GM18508 (cell line): ENCODE measurements at regions not wholly inside any gene's neighbourhood (a gene's known extent, or its start where the extent isn't known, plus 50 kb on each side); places are given as distances from the start of the nearest gene placed in this dataset.

Experiments used
- ATAC-seq: cut with Tn5 transposase; IDR thresholded peaks from one replicate; pipeline ENCODE4 v1.9.1; 2021; ENCODE audit warnings: moderate number of reproducible peaks; ENCODE audit not compliant: insufficient read depth, unreplicated experiment

DNA sequence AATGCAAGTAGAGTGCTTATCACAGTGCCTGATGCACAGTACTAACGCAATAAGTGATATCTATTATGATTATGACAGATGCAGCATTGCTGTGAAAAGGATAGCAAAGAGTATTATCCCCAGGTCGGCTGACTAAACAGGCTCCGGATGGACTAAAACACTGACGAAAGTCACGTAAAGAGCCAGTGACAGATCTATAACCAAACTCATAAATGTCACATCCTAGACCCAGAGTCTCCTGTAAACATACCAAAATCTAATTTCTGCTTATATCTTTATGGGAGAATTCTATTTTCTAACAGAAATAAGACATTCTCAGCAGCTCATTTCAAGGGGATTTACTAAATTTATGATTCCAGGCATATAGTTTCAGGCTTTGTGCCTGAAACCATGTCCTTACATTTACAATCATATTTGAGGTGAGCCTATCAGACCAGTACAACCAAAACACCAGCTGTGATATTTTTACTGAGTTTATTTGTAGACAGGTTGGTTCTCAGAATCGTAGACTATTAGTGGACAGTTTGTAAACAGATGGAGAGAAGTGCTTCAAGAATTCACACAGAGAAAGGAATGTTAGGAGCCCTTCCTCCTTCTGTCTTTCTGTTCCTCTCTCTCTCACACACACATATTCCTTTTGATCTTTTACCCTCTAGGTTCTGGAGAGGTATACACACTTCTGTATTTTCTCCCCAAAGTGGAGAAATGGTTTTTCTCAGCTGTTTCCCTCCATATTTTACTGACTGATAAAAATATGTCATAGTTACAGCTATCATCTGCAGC is 52.4 kb upstream of the WDR26 start:
- ATAC-seq = no peak

GRCh38 chr1:224488806-224489499 is 54.4 kb upstream of the WDR26 start:
- ATAC-seq = no peak

- no peak for ATAC-seq
Observed at GRCh38 chr1:224489534-224490365, 55.2 kb upstream of the WDR26 start.

DNA sequence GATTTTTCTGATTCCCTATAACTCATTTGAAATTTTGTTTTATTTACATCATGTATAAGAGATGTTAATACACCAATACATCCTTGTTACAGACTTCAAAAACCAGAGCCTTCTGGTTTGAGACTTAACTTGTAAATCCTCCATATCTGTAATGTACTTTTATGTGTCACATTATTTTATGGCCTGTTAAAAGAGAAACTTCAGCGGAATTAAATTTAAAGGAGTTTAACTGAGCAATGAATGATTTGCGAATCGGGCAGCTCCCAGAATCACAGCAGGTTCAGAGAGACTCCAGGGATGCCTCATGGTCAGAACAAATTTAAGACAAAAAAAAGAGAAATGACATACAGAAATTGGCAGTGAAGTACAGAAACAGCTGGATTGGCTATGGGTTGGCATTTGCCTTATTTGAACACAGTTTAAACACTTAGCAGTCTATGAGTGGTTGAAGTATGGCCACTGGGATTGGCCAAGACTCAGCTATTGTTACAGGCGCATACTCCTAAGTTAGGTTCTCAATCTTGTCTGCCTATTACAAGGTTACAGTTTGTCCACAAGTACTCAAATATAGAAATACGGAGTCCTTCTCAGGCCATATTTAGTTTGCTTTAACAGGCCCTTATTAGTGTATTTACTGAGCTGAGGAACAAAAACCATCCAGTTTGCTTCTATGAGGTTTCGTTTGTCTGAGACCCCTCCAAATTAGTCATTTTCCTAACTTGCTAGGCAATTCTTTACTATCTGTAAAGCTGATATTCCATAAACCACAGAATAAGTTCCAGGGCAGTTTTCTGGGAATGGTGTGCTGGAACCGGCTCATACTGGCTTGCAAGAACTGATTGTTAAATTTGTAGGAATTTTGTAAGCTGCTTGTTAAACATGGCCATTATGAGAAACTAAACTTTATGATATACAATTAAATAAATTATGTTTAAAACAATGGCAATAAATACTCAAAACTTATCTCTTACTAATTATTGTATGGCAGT is 56.2 kb upstream of the WDR26 start:
- no peak for ATAC-seq

DNA sequence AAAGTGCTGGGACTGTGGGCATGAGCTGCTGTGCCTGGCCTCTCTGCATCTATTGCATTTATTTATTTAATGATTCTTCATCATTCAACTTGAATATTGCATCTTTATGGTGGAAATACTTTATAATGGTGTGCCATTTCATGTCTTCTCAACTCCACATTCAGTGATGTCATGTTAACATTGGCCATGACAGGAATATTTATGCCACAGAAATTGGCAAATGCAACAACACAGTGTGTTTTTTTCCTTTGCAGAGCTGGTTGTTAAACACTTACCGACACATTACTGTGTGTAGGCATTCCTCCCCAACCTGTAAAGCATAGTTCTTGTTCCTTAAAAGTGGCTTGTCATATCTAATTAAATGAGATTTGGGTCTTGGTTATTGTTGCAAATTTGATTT is 57.4 kb upstream of the WDR26 start:
- no peak for ATAC-seq

GRCh38 chr1:224492632-224493031 is 58.0 kb upstream of the WDR26 start:
- ATAC-seq = no peak

- no peak for ATAC-seq
Observed at GRCh38 chr1:224493269-224493668, 58.7 kb upstream of the WDR26 start.

DNA sequence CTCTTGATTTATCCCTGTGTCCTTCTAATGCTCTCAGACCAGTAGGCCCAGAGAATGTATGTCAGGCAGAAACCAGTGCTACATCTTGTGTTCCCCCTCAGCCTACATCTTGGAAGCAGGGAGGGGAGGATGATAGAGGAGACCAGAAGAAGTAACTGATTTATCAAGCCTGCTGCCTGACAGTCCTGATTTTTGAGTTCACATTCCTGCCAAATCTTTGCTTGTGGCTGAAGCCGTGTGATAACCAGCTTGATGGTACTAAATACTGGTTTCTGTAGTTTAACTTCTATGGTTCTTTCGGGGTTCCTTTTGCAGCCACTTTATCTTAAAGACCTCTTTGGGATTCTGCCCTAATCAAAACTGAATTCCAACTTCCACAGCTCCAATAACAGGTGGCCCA is 59.7 kb upstream of the WDR26 start:
- ATAC-seq = no peak

DNA sequence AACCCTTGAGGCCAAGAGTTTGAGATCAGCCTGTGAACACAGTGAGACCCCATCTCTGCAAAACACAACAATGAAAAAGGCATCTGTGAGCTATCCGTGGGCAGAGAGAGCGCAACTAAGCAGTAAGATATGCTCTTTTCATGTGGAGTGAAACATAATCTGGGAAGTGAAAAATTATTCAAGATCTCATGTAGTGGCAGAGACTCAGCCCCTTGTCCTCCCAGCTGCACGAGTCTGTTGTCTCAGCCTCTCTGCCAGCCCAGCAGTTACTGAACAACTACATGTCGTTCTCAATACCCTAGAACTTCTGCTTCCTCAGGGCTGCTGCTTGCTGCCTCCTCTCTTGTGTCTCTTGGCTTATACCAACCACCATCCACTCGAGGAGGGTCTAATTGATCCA is 61.3 kb upstream of the WDR26 start:
- ATAC-seq = no peak

- no peak for ATAC-seq
Observed at GRCh38 chr1:224496826-224497225, 62.2 kb upstream of the WDR26 start.

DNA sequence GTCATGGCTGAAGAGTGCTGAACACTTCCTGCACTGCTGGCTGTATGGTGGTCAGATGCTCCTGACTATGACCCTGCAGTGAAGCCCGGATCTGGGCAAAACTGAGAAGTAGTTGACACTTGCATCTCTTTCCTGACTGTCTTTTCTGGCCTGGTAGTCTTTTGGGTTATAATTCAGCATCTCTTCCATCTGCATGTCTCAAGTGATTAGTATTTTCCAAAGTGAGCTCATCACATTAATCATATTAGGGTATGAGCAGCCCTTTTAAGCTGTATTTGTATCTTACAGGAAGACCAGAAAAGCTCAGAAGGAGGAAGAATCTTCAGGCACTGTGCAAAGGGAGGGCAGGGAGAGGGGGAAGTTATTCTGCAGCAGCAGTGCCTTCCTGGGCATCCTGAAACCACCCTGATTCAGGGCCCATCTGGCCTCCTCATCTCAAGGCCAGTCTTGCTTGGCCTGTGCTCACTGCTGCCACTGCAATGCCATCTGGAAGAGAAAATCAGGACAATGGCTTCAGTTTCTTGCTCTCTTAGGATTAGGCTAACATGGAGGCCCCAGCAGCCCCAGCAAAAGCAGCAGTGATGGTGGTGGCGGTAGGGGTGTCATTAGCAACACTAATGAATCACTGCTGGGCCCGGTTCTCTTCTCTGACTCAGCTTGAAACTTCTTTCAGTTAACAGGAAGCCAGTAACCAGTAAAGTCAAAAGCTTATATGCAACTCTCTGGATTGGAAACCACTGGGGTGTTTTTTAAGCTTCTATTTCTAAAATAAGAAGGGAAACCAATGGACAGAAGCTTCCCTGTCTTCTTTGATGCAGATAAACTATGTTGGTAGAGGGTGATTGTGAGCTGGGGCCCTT is 63.3 kb upstream of the WDR26 start:
- ATAC-seq = peak; percentile 94

- no peak for ATAC-seq
Observed at GRCh38 chr1:224498574-224499170, 64.1 kb upstream of the WDR26 start.

- no peak for ATAC-seq
Observed at GRCh38 chr1:224499204-224499603, 64.6 kb upstream of the WDR26 start.

DNA sequence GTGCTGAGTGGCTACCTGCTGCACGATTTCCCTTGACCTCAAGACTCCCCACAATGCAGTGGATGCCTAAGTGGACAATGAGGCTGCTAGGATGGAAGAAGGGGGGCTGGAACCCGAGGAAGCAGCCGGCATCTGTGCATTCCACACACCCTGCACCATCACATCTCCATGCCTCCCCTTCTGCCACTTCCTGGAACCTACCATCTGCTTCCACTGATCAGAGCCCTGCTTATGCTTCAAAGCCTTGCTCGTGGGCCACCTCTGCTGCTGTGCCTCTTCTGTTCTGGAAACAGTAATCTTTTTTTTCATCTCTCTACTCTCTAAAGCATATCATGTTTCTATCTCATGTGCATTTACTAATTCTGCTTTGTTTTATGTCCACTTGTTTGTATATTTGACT is 66.2 kb upstream of the WDR26 start:
- ATAC-seq = no peak

GRCh38 chr1:224501836-224502235 is 67.2 kb upstream of the WDR26 start:
- ATAC-seq = no peak

DNA sequence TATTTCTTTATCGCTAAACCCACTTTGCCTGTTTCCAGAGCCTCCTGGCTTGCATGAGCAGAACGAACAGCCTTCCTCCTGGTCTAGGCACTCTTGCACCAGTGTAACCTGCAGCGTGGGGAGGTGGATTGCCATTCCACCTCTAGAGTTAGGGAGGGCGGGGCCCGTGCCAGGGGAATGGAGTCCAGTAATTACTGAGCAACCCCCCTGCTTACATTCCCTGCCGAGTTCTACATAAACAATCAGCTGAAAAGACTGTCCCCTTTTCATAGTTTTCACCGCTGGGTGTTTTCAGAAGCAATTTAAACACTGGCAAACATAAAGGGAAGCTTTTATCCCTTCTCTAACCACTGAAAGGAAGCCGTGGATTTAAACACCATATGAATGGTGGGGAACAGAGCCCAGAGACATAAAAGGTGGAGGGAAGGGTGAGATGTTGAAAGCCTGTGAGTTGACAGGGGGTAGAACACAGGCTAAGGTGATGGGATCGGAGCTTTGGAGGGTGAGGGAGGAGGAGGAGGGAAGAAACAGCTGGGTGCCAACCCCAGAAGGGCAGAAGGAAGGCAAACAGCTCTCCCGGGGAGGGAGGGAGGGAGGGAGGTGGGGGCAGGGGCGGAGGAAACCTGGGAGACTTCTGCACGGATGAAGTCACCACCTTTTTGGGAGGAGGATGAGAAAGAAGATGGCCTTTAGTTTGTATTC is 68.0 kb upstream of the WDR26 start:
- no peak for ATAC-seq

DNA sequence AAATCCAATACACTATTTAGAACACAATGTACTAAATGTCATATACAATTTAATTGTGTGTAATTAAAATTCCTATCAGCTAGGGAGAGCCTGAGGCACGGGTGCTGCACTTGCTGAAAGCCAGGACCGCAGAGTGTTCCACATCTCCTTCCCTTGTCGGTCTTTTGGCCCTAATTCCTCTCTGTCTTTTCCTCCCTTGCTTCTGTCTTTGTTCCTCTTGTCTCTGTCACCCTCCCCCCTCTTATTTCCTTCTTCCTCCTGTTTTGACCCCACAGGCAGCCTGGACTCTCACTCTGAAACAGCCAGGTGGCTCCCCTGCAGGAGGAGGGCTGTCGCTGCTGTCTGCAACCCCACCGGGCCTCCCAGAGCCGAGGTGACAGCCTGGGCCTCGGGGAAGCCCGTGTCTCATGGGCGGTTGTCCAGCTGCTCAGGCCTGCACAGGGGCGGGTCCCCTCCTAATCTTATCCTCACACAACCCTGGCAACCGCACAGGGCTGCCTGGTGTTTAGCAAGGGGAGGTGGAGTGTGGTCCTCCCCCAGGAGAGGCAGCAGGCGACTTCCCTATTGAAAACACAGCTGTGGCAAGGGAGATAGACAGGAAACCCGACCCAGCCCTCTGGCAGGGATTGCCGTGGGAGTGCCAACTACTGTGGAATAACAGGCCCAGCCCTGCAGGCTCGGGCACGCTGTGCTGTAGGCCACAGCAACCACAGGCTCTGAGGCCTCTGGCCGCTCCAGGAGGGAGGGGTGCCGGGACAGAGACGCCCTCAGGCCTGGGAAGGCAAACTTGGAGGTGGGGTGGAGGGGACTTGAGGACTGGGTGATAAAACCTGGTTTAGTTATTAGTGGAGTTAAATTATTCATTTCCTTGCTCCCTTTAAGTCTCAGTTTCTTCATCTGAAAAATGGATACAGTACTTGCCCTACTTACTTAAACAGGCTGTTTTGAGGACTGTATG is 68.8 kb upstream of the WDR26 start:
- ATAC-seq = peak; percentile 82
